Type B pancreatic cell (in vitro differentiated cells): ENCODE measurements at regions not wholly inside any gene's neighbourhood (a gene's known extent, or its start where the extent isn't known, plus 50 kb on each side); places are given as distances from the start of the nearest gene placed in this dataset.

Experiments used
- DNase-seq: peaks from one replicate; pipeline ENCODE4 v3.0.0; 2021; ENCODE audit warnings: mixed read lengths; ENCODE audit not compliant: unreplicated experiment; ENCODE audit errors: extremely low spot score
- H3K27ac Mint-ChIP-seq: 2 replicates; pipeline ENCODE4 v1.8.0; 2021; ENCODE audit warnings: mild to moderate bottlenecking, mixed read lengths
- H3K27me3 Mint-ChIP-seq: 2 replicates; pipeline ENCODE4 v1.8.0; 2021; ENCODE audit warnings: mixed read lengths
- H3K36me3 Mint-ChIP-seq: 2 replicates; pipeline ENCODE4 v1.8.0; 2021; ENCODE audit warnings: mixed read lengths
- H3K4me1 Mint-ChIP-seq: one replicate; pipeline ENCODE4 v1.8.0; 2021; ENCODE audit warnings: mixed read lengths; ENCODE audit not compliant: unreplicated experiment
- H3K4me3 Mint-ChIP-seq: 2 replicates; pipeline ENCODE4 v1.8.0; 2021; ENCODE audit warnings: mild to moderate bottlenecking, mixed read lengths
- H3K9me3 Mint-ChIP-seq: 2 replicates; pipeline ENCODE4 v1.8.0; 2021; ENCODE audit warnings: mixed read lengths
- TF ChIP-seq, protein P1 (sequence below): fragments of 200-600 bp; sonication (generic); conservative IDR thresholded peaks from 2 replicates; pipeline ENCODE4 v1.5.0; 2021; ENCODE audit warnings: antibody characterized with exemption, mild to moderate bottlenecking

DNA sequence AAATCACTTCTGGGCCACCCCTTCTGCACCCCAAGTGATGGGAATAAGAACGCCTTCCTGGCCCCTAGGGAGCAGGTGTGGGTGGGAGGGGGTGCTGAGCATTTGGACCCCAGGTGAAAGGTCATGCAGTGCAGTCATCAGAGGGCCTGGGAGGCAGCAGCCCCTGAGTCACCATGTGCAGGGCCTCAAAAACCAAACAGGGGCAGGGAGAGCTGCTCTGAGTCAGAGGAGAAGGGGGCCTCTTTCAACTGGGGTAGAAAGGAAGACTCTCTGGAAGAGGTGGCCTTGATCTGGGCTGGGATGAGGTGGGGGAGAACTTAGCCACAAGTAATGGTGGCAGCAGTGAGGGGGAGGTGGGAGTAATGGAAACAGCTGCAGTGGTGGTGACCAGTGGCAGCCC lies 164.3 kb downstream of the BUB3 start:
- TF ChIP-seq, protein P1, sequence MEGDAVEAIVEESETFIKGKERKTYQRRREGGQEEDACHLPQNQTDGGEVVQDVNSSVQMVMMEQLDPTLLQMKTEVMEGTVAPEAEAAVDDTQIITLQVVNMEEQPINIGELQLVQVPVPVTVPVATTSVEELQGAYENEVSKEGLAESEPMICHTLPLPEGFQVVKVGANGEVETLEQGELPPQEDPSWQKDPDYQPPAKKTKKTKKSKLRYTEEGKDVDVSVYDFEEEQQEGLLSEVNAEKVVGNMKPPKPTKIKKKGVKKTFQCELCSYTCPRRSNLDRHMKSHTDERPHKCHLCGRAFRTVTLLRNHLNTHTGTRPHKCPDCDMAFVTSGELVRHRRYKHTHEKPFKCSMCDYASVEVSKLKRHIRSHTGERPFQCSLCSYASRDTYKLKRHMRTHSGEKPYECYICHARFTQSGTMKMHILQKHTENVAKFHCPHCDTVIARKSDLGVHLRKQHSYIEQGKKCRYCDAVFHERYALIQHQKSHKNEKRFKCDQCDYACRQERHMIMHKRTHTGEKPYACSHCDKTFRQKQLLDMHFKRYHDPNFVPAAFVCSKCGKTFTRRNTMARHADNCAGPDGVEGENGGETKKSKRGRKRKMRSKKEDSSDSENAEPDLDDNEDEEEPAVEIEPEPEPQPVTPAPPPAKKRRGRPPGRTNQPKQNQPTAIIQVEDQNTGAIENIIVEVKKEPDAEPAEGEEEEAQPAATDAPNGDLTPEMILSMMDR, result no peak
- Mint-ChIP-seq H3K4me3 (no peak overlapping the region), H3K36me3 (no peaks in the 10 kb centered on the region), H3K4me1 (no peaks in the 10 kb centered on the region), H3K27me3 (peaks cover 10% of the 10 kb centered on the region), H3K27ac (no peak overlapping the region), H3K9me3 (no peaks in the 10 kb centered on the region)
- no peak for DNase-seq

DNA sequence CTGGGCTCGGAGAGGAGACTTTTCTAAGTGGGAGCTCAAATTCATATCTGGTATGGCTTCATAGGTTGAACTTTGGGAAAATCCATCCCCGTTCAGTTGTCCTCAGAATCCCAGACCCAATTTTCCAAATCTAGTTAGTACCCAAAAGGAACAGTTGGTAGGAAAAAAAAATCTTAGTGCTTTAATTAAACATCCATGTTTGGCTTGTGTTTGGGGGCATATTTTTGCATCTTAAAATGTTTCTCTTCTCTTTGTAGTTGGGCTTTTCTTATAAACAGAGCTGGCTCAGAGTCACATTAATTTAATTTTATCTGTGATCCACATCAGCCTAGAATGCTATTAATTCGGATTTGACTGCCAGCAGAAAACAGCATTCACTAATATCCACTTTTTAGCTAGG lies 165.9 kb downstream of the BUB3 start:
- Mint-ChIP-seq H3K4me1 (no peaks in the 10 kb centered on the region), H3K9me3 (no peaks in the 10 kb centered on the region), H3K4me3 (no peak overlapping the region), H3K27me3 (peaks cover 15% of the 10 kb centered on the region), H3K27ac (no peak overlapping the region), H3K36me3 (no peaks in the 10 kb centered on the region)
- TF ChIP-seq, protein P1, result no peak
- DNase-seq, result no peak

DNA sequence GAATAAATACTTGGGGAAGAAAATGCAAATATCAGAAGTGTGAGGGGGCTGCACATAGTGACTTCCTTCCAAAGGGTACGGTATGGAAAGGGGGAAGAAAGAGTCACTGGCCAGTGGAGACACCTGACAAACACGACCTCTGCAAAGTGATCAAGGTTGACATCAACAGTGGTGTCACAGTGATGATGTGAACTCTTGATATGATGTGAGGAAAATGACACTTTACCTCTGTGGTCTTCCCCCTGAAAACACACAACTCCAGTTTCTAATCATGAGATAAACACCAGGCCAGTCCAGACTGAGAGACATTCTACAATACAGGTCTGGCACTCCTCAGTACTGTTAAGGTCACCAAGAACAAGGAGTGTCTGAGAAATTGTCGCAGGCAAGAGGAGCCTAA lies 169.7 kb downstream of the BUB3 start:
- H3K9me3 Mint-ChIP-seq, result peaks cover 8% of the 10 kb centered on the region
- H3K4me3 Mint-ChIP-seq, result no peak overlapping the region
- no peak for DNase-seq
- H3K27me3 Mint-ChIP-seq, result peaks cover 34% of the 10 kb centered on the region
- H3K36me3 Mint-ChIP-seq, result no peaks in the 10 kb centered on the region
- no peak overlapping the region for H3K27ac Mint-ChIP-seq
- H3K4me1 Mint-ChIP-seq, result no peaks in the 10 kb centered on the region
- TF ChIP-seq, protein P1, result no peak

DNA sequence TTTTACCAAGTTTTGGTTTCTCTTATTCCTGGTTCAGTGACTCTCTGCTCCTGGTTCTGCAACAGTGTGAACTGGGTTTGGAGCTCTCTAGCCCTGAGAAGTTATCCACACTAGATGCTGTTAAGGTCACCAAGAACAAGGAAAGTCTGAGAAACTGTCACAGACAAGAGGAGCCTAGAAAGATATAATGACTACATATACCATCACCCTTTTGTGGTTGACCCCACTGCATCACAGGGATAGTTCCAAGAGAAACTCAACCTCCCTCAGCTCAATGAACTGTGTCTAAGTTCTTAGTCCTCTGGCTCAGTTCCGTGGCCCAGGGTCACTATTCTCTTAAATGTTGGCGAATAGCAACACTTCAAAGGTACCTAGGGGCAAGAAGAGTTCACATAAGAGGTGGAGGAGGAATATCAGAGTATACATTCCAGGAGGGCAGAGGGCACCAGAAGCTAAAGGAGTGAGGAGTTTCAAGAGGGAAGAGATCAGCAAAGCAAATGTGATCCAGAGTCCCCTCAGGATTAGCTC lies 171.5 kb downstream of the BUB3 start:
- Mint-ChIP-seq H3K9me3 (peaks cover 8% of the 10 kb centered on the region), H3K36me3 (no peaks in the 10 kb centered on the region), H3K4me3 (no peak overlapping the region), H3K27me3 (peaks cover 29% of the 10 kb centered on the region), H3K4me1 (no peaks in the 10 kb centered on the region), H3K27ac (no peak overlapping the region)
- no peak for DNase-seq
- TF ChIP-seq, protein P1, result no peak

DNA sequence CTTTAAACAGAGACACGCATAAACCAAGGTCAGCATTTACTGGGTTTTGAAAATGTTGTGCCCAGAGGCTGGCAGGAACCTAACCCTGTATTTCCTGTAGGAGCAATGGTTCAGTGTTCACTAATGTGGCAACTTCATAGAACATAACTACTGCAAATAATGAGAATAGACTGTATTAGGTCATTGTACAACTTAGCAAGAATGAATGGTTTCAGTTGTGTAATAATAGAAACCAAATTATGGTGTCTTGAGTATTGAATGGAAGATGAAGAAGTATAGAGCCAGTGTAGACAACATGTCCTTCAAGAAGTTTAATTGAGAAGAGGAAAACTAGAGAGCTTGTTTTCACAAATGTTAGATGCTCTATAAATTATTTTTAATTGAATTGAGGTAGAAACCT lies 172.5 kb downstream of the BUB3 start:
- no peak overlapping the region for H3K4me3 Mint-ChIP-seq

More for the DNA sequence above, 172.5 kb downstream of the BUB3 start:
- H3K36me3 Mint-ChIP-seq, result no peaks in the 10 kb centered on the region
- TF ChIP-seq, protein P1, result no peak
- peaks cover 8% of the 10 kb centered on the region for H3K9me3 Mint-ChIP-seq
- no peaks in the 10 kb centered on the region for H3K4me1 Mint-ChIP-seq
- H3K27me3 Mint-ChIP-seq, result peaks cover 31% of the 10 kb centered on the region
- no peak for DNase-seq
- no peak overlapping the region for H3K27ac Mint-ChIP-seq
